ENCODE measurements at regions not wholly inside any gene's neighbourhood (a gene's known extent, or its start where the extent isn't known, plus 50 kb on each side); places are given as distances from the start of the nearest gene placed in this dataset.

GRCh38 chr7:52980129-52980528, 55.3 kb upstream of the POM121L12 start:
- Histone ChIP-seq H3K27ac (no peak overlapping the region), H3K4me3 (no peak overlapping the region)

GRCh38 chr7:52973126-52973525, 62.3 kb upstream of the POM121L12 start:
- H3K27ac ChIP-seq = no peak overlapping the region
- no peak overlapping the region for H3K4me3 ChIP-seq

GRCh38 chr7:52962402-52963076, 72.9 kb upstream of the POM121L12 start:
- no peak overlapping the region for H3K4me3 ChIP-seq
- H3K27ac ChIP-seq = no peak overlapping the region

- H3K4me3 ChIP-seq = no peak overlapping the region
- no peak overlapping the region for H3K27ac ChIP-seq
Observed at GRCh38 chr7:52961084-52961483, 74.3 kb upstream of the POM121L12 start.

- no peak overlapping the region for H3K27ac ChIP-seq
- H3K4me3 ChIP-seq = no peak overlapping the region
Observed at GRCh38 chr7:52959878-52960660, 75.4 kb upstream of the POM121L12 start.

- no peak overlapping the region for H3K27ac ChIP-seq
Observed at GRCh38 chr7:52959336-52959735, 76.1 kb upstream of the POM121L12 start.

GRCh38 chr7:52958621-52959140, 76.8 kb upstream of the POM121L12 start:
- H3K27ac ChIP-seq = no peak overlapping the region
- H3K4me3 ChIP-seq = no peak overlapping the region

More at GRCh38 chr7:52959336-52959735, 76.1 kb upstream of the POM121L12 start:
- H3K4me3 ChIP-seq = no peak overlapping the region

- Histone ChIP-seq H3K4me3 (no peak overlapping the region), H3K27ac (no peak overlapping the region)
Observed at GRCh38 chr7:52956379-52956915, 79.0 kb upstream of the POM121L12 start.

- H3K27ac ChIP-seq = no peak overlapping the region
- H3K4me3 ChIP-seq = no peak overlapping the region
Observed at GRCh38 chr7:52955522-52955921, 79.9 kb upstream of the POM121L12 start.

- H3K4me3 ChIP-seq = no peak overlapping the region
- H3K27ac ChIP-seq = no peak overlapping the region
Observed at GRCh38 chr7:52944921-52945320, 90.5 kb upstream of the POM121L12 start.

- no peak overlapping the region for H3K27ac ChIP-seq
- H3K4me3 ChIP-seq = no peak overlapping the region
Observed at GRCh38 chr7:52940481-52940880, 95.0 kb upstream of the POM121L12 start.

- H3K4me3 ChIP-seq = no peak overlapping the region
- H3K27ac ChIP-seq = no peak overlapping the region
Observed at GRCh38 chr7:52938455-52939133, 96.8 kb upstream of the POM121L12 start.

- Histone ChIP-seq H3K27ac (no peak overlapping the region), H3K4me3 (no peak overlapping the region)
Observed at GRCh38 chr7:52936750-52937149, 98.7 kb upstream of the POM121L12 start.

- H3K27ac ChIP-seq = no peak overlapping the region
- no peak overlapping the region for H3K4me3 ChIP-seq
Observed at GRCh38 chr7:52928591-52928990, 106.8 kb upstream of the POM121L12 start.

GRCh38 chr7:52925332-52925731, 110.1 kb upstream of the POM121L12 start:
- Histone ChIP-seq H3K27ac (no peak overlapping the region), H3K4me3 (no peak overlapping the region)

GRCh38 chr7:52920977-52921376, 114.5 kb upstream of the POM121L12 start:
- no peak overlapping the region for H3K4me3 ChIP-seq
- H3K27ac ChIP-seq = no peak overlapping the region

GRCh38 chr7:52917982-52918578, 117.4 kb upstream of the POM121L12 start:
- Histone ChIP-seq H3K27ac (no peak overlapping the region), H3K4me3 (no peak overlapping the region)

GRCh38 chr7:52911795-52912194, 123.6 kb upstream of the POM121L12 start:
- no peak overlapping the region for H3K27ac ChIP-seq
- no peak overlapping the region for H3K4me3 ChIP-seq

GRCh38 chr7:52911326-52911725, 124.1 kb upstream of the POM121L12 start:
- H3K27ac ChIP-seq = no peak overlapping the region
- no peak overlapping the region for H3K4me3 ChIP-seq

GRCh38 chr7:52909935-52910334, 125.5 kb upstream of the POM121L12 start:
- Histone ChIP-seq H3K4me3 (no peak overlapping the region), H3K27ac (no peak overlapping the region)
